HG02610 (cell line): ENCODE measurements at regions not wholly inside any gene's neighbourhood (a gene's known extent, or its start where the extent isn't known, plus 50 kb on each side); places are given as distances from the start of the nearest gene placed in this dataset.
A peak's percentile ranks its signal among the peaks of the same experiment; 100 is the strongest.

Experiments used
- ATAC-seq: cut with Tn5 transposase; IDR thresholded peaks from one replicate; pipeline ENCODE4 v1.9.1; 2021; ENCODE audit warnings: mild to moderate bottlenecking, moderate library complexity; ENCODE audit not compliant: unreplicated experiment

GRCh38 chr3:117356091-117356705 lies 646.6 kb downstream of the TUSC7 start:
- ATAC-seq = no peak

DNA sequence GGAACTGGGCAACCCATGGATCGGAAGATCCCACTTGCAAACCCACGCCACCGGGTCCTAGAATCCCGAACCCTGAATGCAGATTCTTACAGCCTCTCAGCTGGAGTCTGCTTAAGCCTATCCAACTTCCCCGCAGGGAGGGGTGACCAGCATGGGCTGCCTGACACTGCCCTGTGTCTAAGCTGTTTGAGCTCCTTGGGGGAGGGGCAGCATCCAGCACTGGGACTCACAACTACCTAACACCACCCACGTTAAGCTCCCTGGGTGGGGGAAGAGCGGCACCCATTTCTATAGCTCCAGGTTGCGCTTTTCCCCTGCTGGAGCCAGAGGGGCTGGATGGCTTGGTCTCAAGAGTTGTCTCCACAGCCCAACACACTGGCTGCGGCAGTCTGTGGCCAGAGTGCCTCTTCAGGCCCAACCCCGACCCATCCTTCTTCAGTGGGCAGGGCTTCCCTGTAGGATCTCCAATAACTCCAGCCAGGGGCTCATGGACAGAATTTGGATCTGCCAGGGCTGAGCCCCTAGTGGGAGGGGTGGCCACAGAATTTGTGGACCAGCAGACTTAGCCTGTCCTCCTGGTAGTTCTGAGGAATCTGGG lies 649.2 kb downstream of the TUSC7 start:
- ATAC-seq = no peak

DNA sequence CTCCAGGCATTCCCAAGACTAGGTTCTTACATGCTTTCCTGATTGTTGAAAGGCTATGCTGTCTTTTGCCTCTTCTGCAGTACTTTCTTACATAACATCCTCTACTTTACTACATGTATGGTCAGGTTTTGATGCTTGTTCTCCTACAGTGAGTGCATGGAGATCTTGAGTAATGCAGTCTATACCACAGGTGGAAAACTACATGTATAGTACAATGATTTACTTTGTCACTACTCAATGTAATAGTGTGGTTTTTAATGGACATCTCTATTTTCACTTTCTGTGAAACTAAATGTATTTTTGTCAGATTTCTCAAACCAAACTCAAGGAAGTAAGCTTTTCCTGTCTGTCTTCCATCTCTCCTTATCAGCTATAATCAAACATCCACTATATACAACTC lies 657.0 kb downstream of the TUSC7 start:
- no peak for ATAC-seq

DNA sequence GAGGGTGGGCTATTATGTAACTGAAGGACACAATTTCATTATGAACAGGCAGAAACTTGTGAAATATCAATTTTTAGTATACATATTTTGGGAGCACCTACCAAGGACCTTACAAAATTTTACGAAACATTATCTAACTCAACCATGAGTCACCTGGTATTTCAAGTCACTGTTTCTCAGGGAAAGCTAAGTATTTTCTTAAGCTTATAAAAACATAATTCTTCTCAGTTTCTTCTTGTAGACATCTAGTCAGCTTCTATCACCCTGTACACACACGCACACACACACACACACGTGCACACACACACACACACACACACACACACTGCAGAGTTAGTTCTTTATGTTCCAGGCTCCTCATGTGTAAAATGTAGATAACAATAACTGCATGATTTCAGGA lies 658.3 kb downstream of the TUSC7 start:
- ATAC-seq = no peak

DNA sequence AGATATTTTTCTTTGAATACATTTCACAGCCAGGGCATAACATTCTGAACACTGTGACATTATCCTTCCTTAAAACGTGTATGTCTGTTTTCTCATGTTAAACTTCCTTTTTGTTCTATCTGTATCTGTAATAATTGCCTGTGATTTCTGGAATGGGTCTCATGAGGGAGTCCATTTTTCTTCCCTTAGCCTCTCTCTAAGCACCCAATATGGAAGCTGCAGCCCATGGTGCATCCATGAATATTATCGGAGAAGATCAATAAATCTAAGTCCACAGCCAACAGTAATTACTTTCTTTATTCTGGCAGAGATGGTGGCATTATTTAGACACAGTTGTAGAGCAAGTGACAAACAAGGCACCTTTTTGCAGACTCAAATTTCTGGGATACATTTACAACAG lies 671.1 kb downstream of the TUSC7 start:
- no peak for ATAC-seq

DNA sequence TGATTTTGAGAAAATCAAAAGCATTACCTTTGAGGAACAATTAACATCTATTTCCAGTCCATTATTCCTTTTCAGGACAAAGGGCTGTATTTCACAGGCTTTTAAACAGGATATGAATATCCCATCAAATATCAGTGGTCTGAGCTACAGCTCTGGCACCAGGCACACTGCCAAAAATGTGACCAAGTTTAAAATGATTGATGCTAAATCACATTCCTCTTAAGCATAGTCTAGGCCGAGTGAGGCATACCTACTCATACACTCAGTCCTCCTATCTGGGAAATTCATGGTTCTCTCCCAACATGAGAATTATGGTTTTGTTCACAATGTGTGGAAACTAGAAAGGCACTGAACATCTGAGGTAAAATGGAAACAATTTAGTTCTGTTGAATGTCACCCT lies 683.5 kb downstream of the TUSC7 start:
- ATAC-seq = no peak

DNA sequence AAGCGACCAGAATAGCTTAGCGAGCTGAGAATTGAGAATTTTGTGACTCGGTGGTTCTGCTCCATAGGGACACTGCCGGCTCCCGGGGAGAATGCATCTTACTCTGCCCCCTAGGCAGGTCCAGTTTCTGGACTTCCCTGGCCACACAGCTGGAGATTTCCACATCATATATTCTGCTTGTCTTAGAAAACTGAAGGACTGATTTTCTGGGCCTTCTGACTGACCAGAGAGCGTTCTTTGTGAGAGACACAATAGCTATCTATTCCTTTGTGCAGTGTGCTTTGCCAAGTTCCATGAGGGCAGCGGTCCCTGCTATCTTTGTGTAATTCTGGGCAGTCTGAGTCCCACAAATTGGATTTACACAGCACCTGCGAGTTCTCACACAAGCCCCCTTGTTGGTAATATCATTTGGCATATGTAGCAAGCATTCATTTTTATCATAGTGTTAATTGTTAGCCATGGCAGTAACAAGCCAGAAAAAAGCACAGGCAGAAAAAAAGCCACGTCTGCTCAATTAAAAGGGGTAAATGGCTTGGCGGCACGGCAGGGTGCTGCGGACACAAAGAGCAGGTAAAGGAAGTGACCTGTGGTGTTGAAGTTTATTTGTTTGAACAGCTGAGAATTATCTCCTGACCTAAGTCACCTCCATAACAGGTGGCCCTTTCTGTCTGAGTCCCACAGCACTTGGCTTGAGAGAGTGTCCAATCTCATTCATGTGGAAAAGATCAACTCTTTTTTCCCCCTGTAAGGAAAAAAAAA lies 688.7 kb downstream of the TUSC7 start:
- ATAC-seq = no peak

DNA sequence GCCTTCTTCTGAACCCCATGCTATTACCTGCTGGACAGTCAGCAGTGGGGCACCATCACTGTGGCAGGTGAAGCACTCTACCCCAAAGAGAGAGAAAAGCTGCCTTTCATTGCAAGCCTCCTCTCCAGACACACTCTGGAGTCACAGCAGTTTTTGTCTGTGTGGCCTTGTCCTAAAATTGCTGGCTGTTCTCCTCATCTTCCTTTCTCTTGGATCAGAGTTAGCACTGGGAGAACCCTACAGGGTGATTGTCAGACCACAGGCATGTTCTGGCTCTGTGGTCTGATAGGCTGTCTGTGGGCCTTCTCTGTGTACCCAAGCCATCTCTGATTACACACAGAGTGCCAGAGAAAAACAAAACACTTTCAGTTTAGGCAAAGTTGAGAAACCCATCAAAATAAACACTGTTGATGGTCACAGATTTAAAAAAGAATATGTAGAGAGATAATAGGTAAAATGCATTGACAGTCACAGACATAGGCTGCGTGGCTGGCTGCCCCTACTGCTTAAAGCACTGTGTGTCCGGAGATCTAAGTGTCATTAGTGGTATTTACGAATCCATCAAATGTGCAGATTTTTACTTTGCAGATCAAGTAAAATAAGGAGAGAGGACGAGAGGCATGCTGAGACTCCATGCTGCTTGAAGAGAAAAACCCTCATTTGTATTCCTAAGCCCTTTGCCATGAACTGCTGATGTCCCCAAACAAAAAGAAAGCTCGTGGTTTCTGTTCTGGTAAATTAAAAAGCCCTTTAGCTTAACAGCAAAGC lies 689.9 kb downstream of the TUSC7 start:
- no peak for ATAC-seq

DNA sequence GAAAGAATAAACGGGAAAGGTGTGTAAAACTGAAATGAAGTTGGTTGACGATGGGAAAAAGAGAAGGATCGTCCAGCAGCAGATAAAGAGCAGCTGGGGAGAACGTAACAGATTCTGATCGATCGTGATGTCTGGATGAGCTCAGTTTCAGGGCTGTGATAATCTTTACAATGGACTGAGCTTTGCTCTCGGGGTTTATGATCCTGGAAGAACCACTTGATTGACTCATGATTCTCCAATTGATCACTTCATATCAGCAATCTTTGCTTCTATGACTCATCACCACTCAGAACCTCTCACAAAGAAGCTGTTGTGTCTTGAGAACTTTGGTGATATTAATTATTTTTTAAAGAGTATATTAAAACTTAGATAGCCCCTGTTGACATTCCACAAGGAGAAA lies 690.7 kb downstream of the TUSC7 start:
- ATAC-seq = no peak

GRCh38 chr3:117404141-117404540 lies 694.6 kb downstream of the TUSC7 start:
- no peak for ATAC-seq

- ATAC-seq = no peak
Observed at GRCh38 chr3:117404730-117405129, 695.2 kb downstream of the TUSC7 start.

- ATAC-seq = no peak
Observed at GRCh38 chr3:117405359-117405758, 695.8 kb downstream of the TUSC7 start.

DNA sequence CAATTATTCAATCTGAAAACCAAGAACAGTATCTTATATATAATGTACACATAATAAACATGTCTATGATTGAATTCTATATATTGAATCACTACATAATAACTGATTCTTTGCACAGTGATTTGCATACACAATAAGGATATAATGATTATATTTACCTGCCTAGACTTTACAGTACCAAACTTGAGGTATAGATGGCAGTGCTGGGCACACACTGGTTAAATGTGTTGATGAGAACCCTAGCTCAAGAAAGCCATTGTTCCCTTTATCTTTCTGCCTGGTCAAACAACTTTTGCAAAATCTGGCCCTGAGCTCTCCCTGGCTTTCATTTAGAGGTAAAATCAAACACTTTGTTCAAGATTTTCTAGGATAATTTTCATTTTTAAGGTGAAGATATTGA lies 697.7 kb downstream of the TUSC7 start:
- peak; percentile 62 for ATAC-seq

DNA sequence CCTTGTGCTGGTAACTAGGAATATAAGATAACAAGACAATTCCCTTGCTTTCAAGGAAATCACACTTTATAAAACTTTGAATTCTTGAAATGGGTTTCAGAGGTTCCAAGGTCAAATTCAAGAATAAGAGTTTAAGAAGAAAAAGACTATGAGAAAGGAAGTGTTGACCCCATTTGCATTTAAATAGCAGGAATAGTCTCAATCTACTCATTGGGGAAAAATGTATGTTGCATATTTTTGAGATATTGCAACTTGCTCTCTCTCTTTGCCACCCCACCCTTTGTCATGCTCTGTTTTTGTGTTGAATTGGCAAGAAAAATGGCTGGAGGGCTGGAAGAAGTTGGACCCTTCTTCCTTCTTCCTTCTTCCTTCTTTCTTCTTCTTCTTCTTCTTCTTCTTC lies 699.2 kb downstream of the TUSC7 start:
- ATAC-seq = no peak

- ATAC-seq = no peak
Observed at GRCh38 chr3:117409256-117409655, 699.7 kb downstream of the TUSC7 start.

- ATAC-seq = no peak
Observed at GRCh38 chr3:117409701-117410459, 700.3 kb downstream of the TUSC7 start.

- no peak for ATAC-seq
Observed at GRCh38 chr3:117411971-117412370, 702.4 kb downstream of the TUSC7 start.

DNA sequence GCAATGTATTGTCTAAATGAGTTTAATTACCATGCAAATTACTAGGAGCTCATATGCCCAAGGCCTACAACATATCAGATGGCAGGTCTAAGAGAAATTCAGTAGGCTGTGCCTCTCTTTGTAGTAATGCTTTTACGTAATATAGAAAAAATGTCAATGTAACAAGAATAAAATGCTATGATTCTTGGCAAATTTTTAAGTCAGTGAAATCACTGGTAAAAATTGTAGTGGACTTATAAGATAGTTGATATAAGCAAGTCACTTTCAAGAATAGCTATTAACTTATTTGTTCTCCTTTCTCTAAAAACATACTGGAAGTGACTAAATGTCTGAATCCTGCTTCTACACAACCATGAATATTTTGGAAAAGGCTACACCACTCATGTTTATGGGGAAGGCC lies 707.8 kb downstream of the TUSC7 start:
- ATAC-seq = no peak

- no peak for ATAC-seq
Observed at GRCh38 chr3:117427081-117427480, 717.5 kb downstream of the TUSC7 start.

DNA sequence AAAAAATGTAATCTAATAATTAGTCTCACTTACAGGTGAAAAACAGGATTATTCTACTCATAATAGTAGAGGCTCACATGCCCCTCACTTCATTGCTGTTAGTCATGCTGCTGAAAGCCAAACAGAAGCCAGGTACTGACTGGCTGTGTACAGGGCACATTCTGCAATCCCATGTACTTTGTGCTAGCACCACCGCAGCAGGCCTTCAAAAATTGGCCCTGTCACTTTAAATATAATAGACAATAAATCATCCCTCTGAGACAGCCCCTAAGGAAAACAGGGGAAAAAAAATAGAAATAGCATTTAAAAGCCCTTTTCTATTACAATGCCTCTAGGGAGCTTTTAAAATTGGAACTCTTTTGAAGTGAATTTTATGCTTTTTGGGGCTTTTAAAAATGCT lies 723.8 kb downstream of the TUSC7 start:
- no peak for ATAC-seq
